ENCODE measurements at regions not wholly inside any gene's neighbourhood (a gene's known extent, or its start where the extent isn't known, plus 50 kb on each side); places are given as distances from the start of the nearest gene placed in this dataset.

DNA sequence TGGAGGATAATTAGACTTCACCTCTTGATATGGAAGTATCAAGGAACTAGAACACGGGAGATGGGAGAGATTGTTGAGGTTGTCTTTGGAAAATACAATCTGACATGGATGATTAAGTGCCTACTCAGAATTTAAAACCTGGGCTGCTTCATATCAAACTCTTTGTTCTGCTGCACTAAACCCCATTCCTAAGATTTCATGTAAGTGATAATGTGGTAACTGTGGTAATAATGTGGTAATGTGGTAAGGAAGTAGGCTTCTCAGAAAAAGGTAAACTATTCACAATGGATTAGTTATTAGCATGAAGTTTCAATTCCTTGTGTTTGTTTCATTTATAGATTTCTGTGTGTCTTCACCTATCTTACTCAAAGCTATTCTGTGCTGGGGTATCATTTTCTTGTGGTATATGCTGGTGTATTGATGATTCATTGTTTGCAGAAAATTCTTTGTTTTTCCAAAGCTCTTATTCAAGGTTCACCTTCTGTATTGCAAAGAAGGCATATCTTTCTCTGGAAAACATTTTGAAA lies 129.9 kb upstream of the TAC1 start:
- WGBS: 87% methylated on average over 1 of the region's 1 CpG
- Histone ChIP-seq H3K36me3 (ENCODE audit: control insufficient read depth in 4 of 4, insufficient read depth in 3 of 4, low read depth in 1 of 4, low read length in 3 of 4) (no peaks in the 10 kb centered on the region), H3K9me3 (ENCODE audit: control insufficient read depth in 4 of 4, low read length in 3 of 4) (no peaks in the 10 kb centered on the region), H3K27ac (ENCODE audit: low read depth in 1 of 2, low read length in 2 of 2) (no peak overlapping the region), H3K27me3 (ENCODE audit: control insufficient read depth in 4 of 4, insufficient read depth in 4 of 4, low read length in 3 of 4) (peaks cover 0 to 3% (median 0%) of the 10 kb centered on the region in 4 donors), H3K9ac (ENCODE audit: low read depth in 1 of 2, low read length in 2 of 2) (no peak overlapping the region), H3K4me3 (ENCODE audit: low read depth in 1 of 3, low read length in 3 of 3) (no peak overlapping the region), H3K4me1 (ENCODE audit: control insufficient read depth in 4 of 4, insufficient read depth in 4 of 4, low read length in 3 of 4) (no peaks in the 10 kb centered on the region)
- TF ChIP-seq HNF4A (conservative IDR thresholded peaks at IDR 0.05) (no peak), TAF1 (conservative IDR thresholded peaks at IDR 0.05) (no peak), EGR1 (IDR thresholded peaks at IDR 0.05; ENCODE audit: low read depth in 2 of 2) (no peak), YY1 (IDR thresholded peaks at IDR 0.05) (no peak), JUND (IDR thresholded peaks at IDR 0.05) (no peak), GABPA (IDR thresholded peaks at IDR 0.05 in 1 of 2, conservative IDR thresholded peaks at IDR 0.05 in 1 of 2) (no peak), RAD21 (IDR thresholded peaks at IDR 0.05) (no peak), SP1 (IDR thresholded peaks at IDR 0.05) (no peak), FOXA1 (IDR thresholded peaks at IDR 0.05) (no peak), ZBTB33 (IDR thresholded peaks at IDR 0.05) (no peak)
- TF ChIP-seq, protein P1, sequence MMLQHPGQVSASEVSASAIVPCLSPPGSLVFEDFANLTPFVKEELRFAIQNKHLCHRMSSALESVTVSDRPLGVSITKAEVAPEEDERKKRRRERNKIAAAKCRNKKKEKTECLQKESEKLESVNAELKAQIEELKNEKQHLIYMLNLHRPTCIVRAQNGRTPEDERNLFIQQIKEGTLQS (IDR thresholded peaks at IDR 0.05): no peak
- TF ChIP-seq, protein P2, sequence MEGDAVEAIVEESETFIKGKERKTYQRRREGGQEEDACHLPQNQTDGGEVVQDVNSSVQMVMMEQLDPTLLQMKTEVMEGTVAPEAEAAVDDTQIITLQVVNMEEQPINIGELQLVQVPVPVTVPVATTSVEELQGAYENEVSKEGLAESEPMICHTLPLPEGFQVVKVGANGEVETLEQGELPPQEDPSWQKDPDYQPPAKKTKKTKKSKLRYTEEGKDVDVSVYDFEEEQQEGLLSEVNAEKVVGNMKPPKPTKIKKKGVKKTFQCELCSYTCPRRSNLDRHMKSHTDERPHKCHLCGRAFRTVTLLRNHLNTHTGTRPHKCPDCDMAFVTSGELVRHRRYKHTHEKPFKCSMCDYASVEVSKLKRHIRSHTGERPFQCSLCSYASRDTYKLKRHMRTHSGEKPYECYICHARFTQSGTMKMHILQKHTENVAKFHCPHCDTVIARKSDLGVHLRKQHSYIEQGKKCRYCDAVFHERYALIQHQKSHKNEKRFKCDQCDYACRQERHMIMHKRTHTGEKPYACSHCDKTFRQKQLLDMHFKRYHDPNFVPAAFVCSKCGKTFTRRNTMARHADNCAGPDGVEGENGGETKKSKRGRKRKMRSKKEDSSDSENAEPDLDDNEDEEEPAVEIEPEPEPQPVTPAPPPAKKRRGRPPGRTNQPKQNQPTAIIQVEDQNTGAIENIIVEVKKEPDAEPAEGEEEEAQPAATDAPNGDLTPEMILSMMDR (IDR thresholded peaks at IDR 0.05; ENCODE audit: low read depth, low read length, missing input control): no peak
- DNase-seq (ENCODE audit: low spot score): no peak

GRCh38 chr7:97620495-97620894 lies 111.4 kb upstream of the TAC1 start:
- DNase-seq (ENCODE audit: low spot score): no peak
- Histone ChIP-seq H3K4me3 (ENCODE audit: low read depth in 1 of 3, low read length in 3 of 3) (no peak overlapping the region), H3K36me3 (ENCODE audit: control insufficient read depth in 4 of 4, insufficient read depth in 3 of 4, low read depth in 1 of 4, low read length in 3 of 4) (no peaks in the 10 kb centered on the region), H3K9ac (ENCODE audit: low read depth in 1 of 2, low read length in 2 of 2) (no peak overlapping the region), H3K27me3 (ENCODE audit: control insufficient read depth in 4 of 4, insufficient read depth in 4 of 4, low read length in 3 of 4) (peaks cover 0 to 3% (median 0%) of the 10 kb centered on the region in 4 donors), H3K27ac (ENCODE audit: low read depth in 1 of 2, low read length in 2 of 2) (no peak overlapping the region), H3K4me1 (ENCODE audit: control insufficient read depth in 4 of 4, insufficient read depth in 4 of 4, low read length in 3 of 4) (no peaks in the 10 kb centered on the region), H3K9me3 (ENCODE audit: control insufficient read depth in 4 of 4, low read length in 3 of 4) (no peaks in the 10 kb centered on the region)
- TF ChIP-seq YY1 (IDR thresholded peaks at IDR 0.05) (no peak), HNF4G (IDR thresholded peaks at IDR 0.05) (no peak), GABPA (IDR thresholded peaks at IDR 0.05 in 1 of 2, conservative IDR thresholded peaks at IDR 0.05 in 1 of 2) (no peak), FOXA1 (IDR thresholded peaks at IDR 0.05) (no peak), ZBTB33 (IDR thresholded peaks at IDR 0.05) (no peak), JUND (IDR thresholded peaks at IDR 0.05) (no peak), REST (IDR thresholded peaks at IDR 0.05) (no peak)
- TF ChIP-seq, protein P3, sequence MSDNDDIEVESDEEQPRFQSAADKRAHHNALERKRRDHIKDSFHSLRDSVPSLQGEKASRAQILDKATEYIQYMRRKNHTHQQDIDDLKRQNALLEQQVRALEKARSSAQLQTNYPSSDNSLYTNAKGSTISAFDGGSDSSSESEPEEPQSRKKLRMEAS (IDR thresholded peaks at IDR 0.05): no peak
- TF ChIP-seq, protein P2 (IDR thresholded peaks at IDR 0.05; ENCODE audit: low read depth, low read length, missing input control): no peak
- WGBS: 82% methylated on average over 2 of the region's 2 CpGs

Measured in liver (tissue), 8 donors.